Skin of body (tissue), 1 donor: ENCODE measurements at regions not wholly inside any gene's neighbourhood (a gene's known extent, or its start where the extent isn't known, plus 50 kb on each side); places are given as distances from the start of the nearest gene placed in this dataset.
"Not testable (repeated sequence)": the region's sequence is repeated elsewhere in the genome, so short reads cannot be mapped to it uniquely, and the experiment has no call there.

ENCODE experiments used
- DNase-seq: peaks from one replicate; lab custom pipeline; 2025; lab: John Stamatoyannopoulos, UW

- peak; percentile 88 for DNase-seq
These were observed 126.0 kb upstream of the CIBAR2 start for GRCh38 chr16:85238233-85238647.

- DNase-seq: no peak
These were observed 127.0 kb upstream of the CIBAR2 start for GRCh38 chr16:85239239-85239638.

- DNase-seq: no peak
These were observed 127.6 kb upstream of the CIBAR2 start for GRCh38 chr16:85239871-85240270.

- DNase-seq: no peak
These were observed 129.0 kb upstream of the CIBAR2 start for GRCh38 chr16:85240982-85241924.

GRCh38 chr16:85242140-85242539, 129.9 kb upstream of the CIBAR2 start:
- DNase-seq: no peak

GRCh38 chr16:85243308-85243707, 131.0 kb upstream of the CIBAR2 start:
- no peak for DNase-seq

GRCh38 chr16:85244452-85244851, 132.2 kb upstream of the CIBAR2 start:
- DNase-seq: not testable (repeated sequence)

GRCh38 chr16:85245307-85246172, 133.3 kb upstream of the CIBAR2 start:
- DNase-seq: peak; percentile 60

- peak; percentile 19 for DNase-seq
These were observed 134.2 kb upstream of the CIBAR2 start for GRCh38 chr16:85246473-85246872.

GRCh38 chr16:85246973-85247372, 134.7 kb upstream of the CIBAR2 start:
- DNase-seq: no peak

- DNase-seq: no peak
These were observed 136.1 kb upstream of the CIBAR2 start for GRCh38 chr16:85248342-85248741.

- no peak for DNase-seq
These were observed 136.6 kb upstream of the CIBAR2 start for GRCh38 chr16:85248857-85249256.

GRCh38 chr16:85249418-85250146, 137.3 kb upstream of the CIBAR2 start:
- no peak for DNase-seq

- no peak for DNase-seq
These were observed 137.8 kb upstream of the CIBAR2 start for GRCh38 chr16:85250147-85250463.

GRCh38 chr16:85250609-85251223, 138.4 kb upstream of the CIBAR2 start:
- DNase-seq: no peak

GRCh38 chr16:85251225-85251760, 139.0 kb upstream of the CIBAR2 start:
- no peak for DNase-seq

GRCh38 chr16:85252014-85252413, 139.7 kb upstream of the CIBAR2 start:
- no peak for DNase-seq

GRCh38 chr16:85252461-85252860, 140.2 kb upstream of the CIBAR2 start:
- no peak for DNase-seq

GRCh38 chr16:85253084-85253941, 141.0 kb upstream of the CIBAR2 start:
- no peak for DNase-seq

GRCh38 chr16:85254051-85254450, 141.8 kb upstream of the CIBAR2 start:
- DNase-seq: no peak
